NB4 (cell line): ENCODE measurements at regions not wholly inside any gene's neighbourhood (a gene's known extent, or its start where the extent isn't known, plus 50 kb on each side); places are given as distances from the start of the nearest gene placed in this dataset.

Source experiments
- TF ChIP-seq, protein P1 (sequence below): IDR thresholded peaks from one replicate; pipeline ENCODE4 v1.5.1; 2012; ENCODE audit warnings: low read depth, low read length
- TF ChIP-seq, protein P2 (sequence below): IDR thresholded peaks from 2 replicates; pipeline ENCODE4 v1.6.1; 2011; ENCODE audit warnings: low read depth, low read length

GRCh38 chr10:76645341-76645740, 992.3 kb downstream of the KCNMA1 start:
- TF ChIP-seq, protein P1, sequence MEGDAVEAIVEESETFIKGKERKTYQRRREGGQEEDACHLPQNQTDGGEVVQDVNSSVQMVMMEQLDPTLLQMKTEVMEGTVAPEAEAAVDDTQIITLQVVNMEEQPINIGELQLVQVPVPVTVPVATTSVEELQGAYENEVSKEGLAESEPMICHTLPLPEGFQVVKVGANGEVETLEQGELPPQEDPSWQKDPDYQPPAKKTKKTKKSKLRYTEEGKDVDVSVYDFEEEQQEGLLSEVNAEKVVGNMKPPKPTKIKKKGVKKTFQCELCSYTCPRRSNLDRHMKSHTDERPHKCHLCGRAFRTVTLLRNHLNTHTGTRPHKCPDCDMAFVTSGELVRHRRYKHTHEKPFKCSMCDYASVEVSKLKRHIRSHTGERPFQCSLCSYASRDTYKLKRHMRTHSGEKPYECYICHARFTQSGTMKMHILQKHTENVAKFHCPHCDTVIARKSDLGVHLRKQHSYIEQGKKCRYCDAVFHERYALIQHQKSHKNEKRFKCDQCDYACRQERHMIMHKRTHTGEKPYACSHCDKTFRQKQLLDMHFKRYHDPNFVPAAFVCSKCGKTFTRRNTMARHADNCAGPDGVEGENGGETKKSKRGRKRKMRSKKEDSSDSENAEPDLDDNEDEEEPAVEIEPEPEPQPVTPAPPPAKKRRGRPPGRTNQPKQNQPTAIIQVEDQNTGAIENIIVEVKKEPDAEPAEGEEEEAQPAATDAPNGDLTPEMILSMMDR, result no peak
- TF ChIP-seq, protein P2, sequence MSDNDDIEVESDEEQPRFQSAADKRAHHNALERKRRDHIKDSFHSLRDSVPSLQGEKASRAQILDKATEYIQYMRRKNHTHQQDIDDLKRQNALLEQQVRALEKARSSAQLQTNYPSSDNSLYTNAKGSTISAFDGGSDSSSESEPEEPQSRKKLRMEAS, result no peak
